GM12873 (cell line): ENCODE measurements at regions not wholly inside any gene's neighbourhood (a gene's known extent, or its start where the extent isn't known, plus 50 kb on each side); places are given as distances from the start of the nearest gene placed in this dataset.
A peak's percentile ranks its signal among the peaks of the same experiment; 100 is the strongest.

Experiments used
- CTCF ChIP-seq: IDR thresholded peaks from 2 replicates; pipeline ENCODE4 v1.5.1; 2012; ENCODE audit warnings: low read depth, mild to moderate bottlenecking, moderate library complexity, low read length, control low read depth; ENCODE audit not compliant: insufficient read depth; ENCODE audit errors: missing control alignments

GRCh38 chr2:64931246-64932115 is 57.7 kb upstream of the SLC1A4 start:
- TF ChIP-seq CTCF, result no peak

GRCh38 chr2:64932116-64932370 is 57.2 kb upstream of the SLC1A4 start:
- no peak for TF ChIP-seq CTCF

- no peak for TF ChIP-seq CTCF
Measured at GRCh38 chr2:64932371-64933216, 56.6 kb upstream of the SLC1A4 start.

- TF ChIP-seq CTCF, result peak; percentile 35
Measured at GRCh38 chr2:64934530-64934929, 54.7 kb upstream of the SLC1A4 start.

- TF ChIP-seq CTCF, result no peak
Measured at GRCh38 chr2:64936809-64937208, 52.4 kb upstream of the SLC1A4 start.

- TF ChIP-seq CTCF, result no peak
Measured at GRCh38 chr2:64937687-64938491, 51.3 kb upstream of the SLC1A4 start.
